ENCODE measurements at regions not wholly inside any gene's neighbourhood (a gene's known extent, or its start where the extent isn't known, plus 50 kb on each side); places are given as distances from the start of the nearest gene placed in this dataset.

GRCh38 chr4:77434299-77435092 lies 171.1 kb upstream of the CXCL13 start (continued):
- no peak for TF ChIP-seq YY1 (IDR thresholded peaks at IDR 0.05; ENCODE audit: low read depth)
- no peak for TF ChIP-seq NFIC (IDR thresholded peaks at IDR 0.05; ENCODE audit: borderline replicate concordance)
- no peak for TF ChIP-seq RAD21 (IDR thresholded peaks at IDR 0.05; ENCODE audit: low read length)

DNA sequence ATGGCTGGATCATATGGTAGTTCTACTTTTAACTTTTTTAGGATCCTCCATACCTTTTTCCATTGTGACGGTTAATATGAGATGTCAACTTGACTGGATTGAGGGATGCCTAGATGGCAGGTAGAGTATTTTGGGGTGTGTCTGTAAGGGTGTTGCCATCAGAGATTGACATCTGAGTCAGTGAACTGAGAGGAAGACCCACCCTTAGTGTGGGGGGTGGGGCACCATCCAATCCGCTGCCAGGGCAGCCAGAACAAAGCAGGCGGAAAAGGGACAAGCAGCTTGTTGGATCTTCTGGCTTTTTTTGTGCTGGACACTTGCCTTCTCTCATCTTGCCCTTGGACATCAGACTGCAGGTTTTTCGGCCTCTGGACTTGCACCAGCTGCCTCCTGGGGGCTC lies 168.5 kb upstream of the CXCL13 start:
- Histone ChIP-seq H3K9ac (no peak overlapping the region), H3K4me2 (no peak overlapping the region), H3K4me3 (ENCODE audit: low read depth in 2 of 2, low read length in 1 of 2) (no peak overlapping the region), H4K20me1 (ENCODE audit: insufficient read depth) (no peaks in the 10 kb centered on the region), H3K27ac (ENCODE audit: low read depth in 2 of 2, low read length in 1 of 2) (no peak overlapping the region), H3K9me3 (no peaks in the 10 kb centered on the region), H3K9me2 (no peaks in the 10 kb centered on the region), H2AFZ (ENCODE audit: low read depth) (no peak overlapping the region), H3K4me1 (ENCODE audit: control insufficient read depth in 1 of 2, insufficient read depth in 2 of 2, low read depth in 1 of 2, low read length in 1 of 2) (no peaks in the 10 kb centered on the region), H3K27me3 (ENCODE audit: insufficient read depth) (peaks cover 19% of the 10 kb centered on the region; the same call in 1 of the 2 replicates), H3K79me2 (ENCODE audit: insufficient read depth) (no peaks in the 10 kb centered on the region), H3K36me3 (replicated peaks in 1 of 2; ENCODE audit: control insufficient read depth in 1 of 2, insufficient read depth in 2 of 2, low read length in 1 of 2) (no peaks in the 10 kb centered on the region), H3F3A (replicated peaks; ENCODE audit: insufficient read depth) (no peaks in the 10 kb centered on the region)
- no peak for DNase-seq
- no peak for TF ChIP-seq POLR2AphosphoS5 (IDR thresholded peaks at IDR 0.05; ENCODE audit: low read depth, low read length)
- no peak for TF ChIP-seq TAF1 (IDR thresholded peaks at IDR 0.05; ENCODE audit: borderline replicate concordance, low read depth, low read length)
- no peak for TF ChIP-seq JUND (IDR thresholded peaks at IDR 0.05)
- ChIA-PET CTCF (no interaction called here), POLR2A (no interaction called here)
- 56% methylated on average over 4 of the region's 4 CpGs for WGBS (ENCODE audit: low lambda C conversion rate)

DNA sequence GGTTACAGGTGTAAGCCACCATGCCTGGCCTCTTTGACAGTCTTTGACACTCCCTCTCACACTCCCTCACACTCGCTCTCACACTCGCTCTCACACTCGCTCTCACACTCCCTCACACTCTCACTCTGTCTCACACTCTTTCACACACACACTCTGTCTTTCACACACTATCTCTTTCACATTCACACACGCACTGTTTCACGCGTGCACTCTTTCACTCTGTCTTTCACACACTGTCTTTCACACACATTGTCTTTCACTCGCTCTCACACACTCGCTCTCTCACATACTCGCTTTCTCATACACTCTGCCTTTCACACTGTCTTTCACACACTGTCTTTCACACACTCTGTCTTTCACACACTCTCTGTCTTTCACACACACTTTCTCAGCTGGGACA lies 167.1 kb upstream of the CXCL13 start:
- Histone ChIP-seq H3K4me2 (no peak overlapping the region), H3F3A (replicated peaks; ENCODE audit: insufficient read depth) (no peaks in the 10 kb centered on the region), H2AFZ (ENCODE audit: low read depth) (no peak overlapping the region), H3K9ac (no peak overlapping the region), H3K9me3 (no peaks in the 10 kb centered on the region), H3K36me3 (replicated peaks in 1 of 2; ENCODE audit: control insufficient read depth in 1 of 2, insufficient read depth in 2 of 2, low read length in 1 of 2) (no peaks in the 10 kb centered on the region), H4K20me1 (ENCODE audit: insufficient read depth) (no peaks in the 10 kb centered on the region), H3K79me2 (ENCODE audit: insufficient read depth) (no peaks in the 10 kb centered on the region), H3K9me2 (no peaks in the 10 kb centered on the region), H3K27ac (ENCODE audit: low read depth in 2 of 2, low read length in 1 of 2) (no peak overlapping the region), H3K27me3 (ENCODE audit: insufficient read depth) (peaks cover 19% of the 10 kb centered on the region; the same call in 1 of the 2 replicates), H3K4me3 (ENCODE audit: low read depth in 2 of 2, low read length in 1 of 2) (no peak overlapping the region), H3K4me1 (ENCODE audit: control insufficient read depth in 1 of 2, insufficient read depth in 2 of 2, low read depth in 1 of 2, low read length in 1 of 2) (no peaks in the 10 kb centered on the region)
- TF ChIP-seq RAD21 (IDR thresholded peaks at IDR 0.05; ENCODE audit: low read length) (no peak), POLR2AphosphoS5 (IDR thresholded peaks at IDR 0.05; ENCODE audit: low read depth, low read length) (no peak), FOXJ3 (CRISPR knock-in tag; IDR thresholded peaks at IDR 0.05) (no peak), RCOR1 (IDR thresholded peaks at IDR 0.05; ENCODE audit: low read length) (no peak), RXRA (IDR thresholded peaks at IDR 0.05; ENCODE audit: borderline replicate concordance, low read depth) (no peak), TEAD4 (IDR thresholded peaks at IDR 0.05; ENCODE audit: borderline replicate concordance, insufficient read depth) (no peak), RFX5 (IDR thresholded peaks at IDR 0.05; ENCODE audit: low read length) (no peak), MAX (IDR thresholded peaks at IDR 0.05; ENCODE audit: low read depth) (no peak), EP300 (IDR thresholded peaks at IDR 0.05; ENCODE audit: borderline replicate concordance in 1 of 2, low read depth in 1 of 2, low read length in 1 of 2) (no peak), MEF2A (IDR thresholded peaks at IDR 0.05; ENCODE audit: borderline replicate concordance, low read depth) (no peak), JUND (IDR thresholded peaks at IDR 0.05) (no peak), TAF1 (IDR thresholded peaks at IDR 0.05; ENCODE audit: borderline replicate concordance, low read depth, low read length) (no peak), CTCF (IDR thresholded peaks at IDR 0.05) (no peak), CHD2 (IDR thresholded peaks at IDR 0.05; ENCODE audit: low read length, partially characterized antibody) (no peak), NRF1 (IDR thresholded peaks at IDR 0.05; ENCODE audit: low read depth, low read length) (no peak), ZBTB33 (IDR thresholded peaks at IDR 0.05; ENCODE audit: borderline replicate concordance, low read depth) (no peak), SIN3A (IDR thresholded peaks at IDR 0.05; ENCODE audit: borderline replicate concordance, low read depth, low read length) (no peak), FOSL2 (IDR thresholded peaks at IDR 0.05; ENCODE audit: borderline replicate concordance, low read depth) (no peak)
- TF ChIP-seq, protein P1, sequence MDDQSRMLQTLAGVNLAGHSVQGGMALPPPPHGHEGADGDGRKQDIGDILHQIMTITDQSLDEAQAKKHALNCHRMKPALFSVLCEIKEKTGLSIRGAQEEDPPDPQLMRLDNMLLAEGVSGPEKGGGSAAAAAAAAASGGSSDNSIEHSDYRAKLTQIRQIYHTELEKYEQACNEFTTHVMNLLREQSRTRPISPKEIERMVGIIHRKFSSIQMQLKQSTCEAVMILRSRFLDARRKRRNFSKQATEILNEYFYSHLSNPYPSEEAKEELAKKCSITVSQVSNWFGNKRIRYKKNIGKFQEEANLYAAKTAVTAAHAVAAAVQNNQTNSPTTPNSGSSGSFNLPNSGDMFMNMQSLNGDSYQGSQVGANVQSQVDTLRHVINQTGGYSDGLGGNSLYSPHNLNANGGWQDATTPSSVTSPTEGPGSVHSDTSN (IDR thresholded peaks at IDR 0.05) = no peak
- POLR2A ChIA-PET = no interaction called here
- WGBS (ENCODE audit: low lambda C conversion rate) = 45% methylated on average over 9 of the region's 9 CpGs
- CTCF ChIA-PET = no interaction called here
- no peak for DNase-seq

Measured in SK-N-SH (cell line).